HAP-1 (cell line): ENCODE measurements at regions not wholly inside any gene's neighbourhood (a gene's known extent, or its start where the extent isn't known, plus 50 kb on each side); places are given as distances from the start of the nearest gene placed in this dataset.
"Not testable (repeated sequence)": the region's sequence is repeated elsewhere in the genome, so short reads cannot be mapped to it uniquely, and the experiment has no call there.

ENCODE experiments used
- DNase-seq, 2 experiments: peaks; one replicate each; pipeline ENCODE4 v3.0.0-alpha.2; 2016 to 2020; ENCODE audit warnings: low spot score in 2 of 2
- H3K27me3 ChIP-seq: fragments of 250-450 bp; sonication (Bioruptor Pico); 2 replicates; pipeline ENCODE4 v1.5.1; 2020; ENCODE audit warnings: low read depth, mild to moderate bottlenecking, moderate library complexity
- H3K36me3 ChIP-seq: fragments of 250-450 bp; sonication (Bioruptor Pico); replicated peaks from 2 replicates; pipeline ENCODE4 v1.5.1; 2020; ENCODE audit warnings: mild to moderate bottlenecking
- H3K4me1 ChIP-seq: fragments of 250-450 bp; sonication (Bioruptor Pico); 2 replicates; pipeline ENCODE4 v1.5.1; 2020; ENCODE audit warnings: mild to moderate bottlenecking
- H3K4me3 ChIP-seq: fragments of 250-450 bp; sonication (Bioruptor Pico); 2 replicates; pipeline ENCODE4 v1.5.1; 2020; ENCODE audit warnings: mild to moderate bottlenecking, moderate library complexity
- H3K9me3 ChIP-seq: fragments of 250-450 bp; sonication (Bioruptor Pico); 2 replicates; pipeline ENCODE4 v1.5.1; 2020; ENCODE audit warnings: mild to moderate bottlenecking, moderate library complexity
- in situ Hi-C: fragments of 300-500 bp; cut with MboI; formaldehyde crosslinking; loops from 3 replicates; pipeline ENCODE4 v1.14.3; 2020; ENCODE audit warnings: low sequenced_read_pairs, inconsistent platforms, mixed read lengths

DNA sequence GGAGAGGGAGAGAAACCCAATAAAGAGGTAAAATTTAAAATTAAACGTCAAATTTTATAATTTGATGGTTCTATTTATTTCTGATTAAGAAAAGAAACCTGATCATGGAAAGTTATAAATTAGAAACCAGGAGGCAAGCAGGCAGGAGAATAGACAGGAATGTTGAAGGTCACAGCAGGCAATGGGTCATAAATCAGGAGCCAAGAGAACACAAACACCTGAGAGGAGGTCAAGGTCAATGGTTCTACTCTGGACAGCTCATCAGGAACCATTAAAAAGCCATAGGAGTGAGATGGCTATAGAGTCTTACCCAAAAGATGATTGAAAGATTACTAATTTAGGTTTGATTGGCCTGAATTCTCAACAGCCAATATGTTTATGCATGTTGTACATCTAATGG is 126.9 kb upstream of the HCCS start:
- no peaks in the 10 kb centered on the region for H3K27me3 ChIP-seq
- no peaks in the 10 kb centered on the region for H3K36me3 ChIP-seq
- in situ Hi-C loops: no loop called here
- DNase-seq: no peak
- no peak overlapping the region for H3K4me3 ChIP-seq
- no peaks in the 10 kb centered on the region for H3K9me3 ChIP-seq
- peaks cover 15% of the 10 kb centered on the region for H3K4me1 ChIP-seq

GRCh38 chrX:10986616-10987015 is 124.5 kb upstream of the HCCS start:
- Histone ChIP-seq H3K36me3 (no peaks in the 10 kb centered on the region), H3K27me3 (no peaks in the 10 kb centered on the region), H3K9me3 (no peaks in the 10 kb centered on the region), H3K4me3 (no peak overlapping the region), H3K4me1 (peaks cover 22% of the 10 kb centered on the region)
- DNase-seq: no peak
- in situ Hi-C loops: no loop called here

GRCh38 chrX:10988653-10989052 is 122.5 kb upstream of the HCCS start:
- in situ Hi-C loops: no loop called here
- Histone ChIP-seq H3K36me3 (no peaks in the 10 kb centered on the region), H3K4me3 (no peak overlapping the region), H3K9me3 (no peaks in the 10 kb centered on the region), H3K27me3 (no peaks in the 10 kb centered on the region), H3K4me1 (peaks cover 22% of the 10 kb centered on the region)
- no peak for DNase-seq

DNA sequence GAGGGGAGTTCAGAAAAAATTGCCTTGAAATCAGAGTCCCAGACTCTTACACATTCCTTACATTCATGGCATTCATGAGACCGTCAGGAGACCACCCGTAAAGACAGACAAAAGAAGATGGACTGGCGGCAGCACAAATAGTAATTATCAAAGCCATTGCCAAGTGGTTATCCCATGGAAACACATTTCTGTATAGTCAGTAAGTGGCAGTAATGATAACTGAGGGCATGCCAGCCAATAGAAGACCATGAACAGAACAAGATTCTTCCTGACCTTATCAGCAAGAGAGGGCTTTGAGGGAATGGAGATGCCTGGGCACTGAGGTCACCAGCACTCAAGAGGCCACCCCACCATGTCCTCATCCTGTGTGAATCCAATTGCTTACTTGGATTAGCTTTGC is 121.7 kb upstream of the HCCS start:
- Histone ChIP-seq H3K4me1 (peaks cover 22% of the 10 kb centered on the region), H3K4me3 (no peak overlapping the region), H3K27me3 (no peaks in the 10 kb centered on the region), H3K9me3 (no peaks in the 10 kb centered on the region), H3K36me3 (no peaks in the 10 kb centered on the region)
- peak; percentile 32 to 36 for DNase-seq
- in situ Hi-C loops: no loop called here

DNA sequence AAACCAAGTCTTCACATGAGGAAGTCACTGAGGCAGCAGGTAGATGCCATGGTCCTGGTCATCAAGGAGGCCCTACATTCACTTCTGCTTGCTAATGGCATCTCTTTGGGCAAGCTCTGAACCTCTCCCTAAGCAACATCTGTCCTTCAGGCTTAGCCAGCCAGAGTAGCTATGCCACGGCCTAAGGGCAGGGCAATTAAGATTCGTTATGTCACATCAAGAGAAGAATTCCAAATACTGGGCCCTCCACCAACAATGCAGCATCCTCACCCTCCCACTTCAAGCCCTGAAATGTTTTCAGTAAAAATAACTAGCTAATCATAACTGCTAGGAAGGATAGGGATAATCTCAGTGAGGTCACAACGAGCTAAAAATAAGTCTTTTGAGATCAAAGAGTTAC is 120.7 kb upstream of the HCCS start:
- Histone ChIP-seq H3K9me3 (no peaks in the 10 kb centered on the region), H3K4me3 (no peak overlapping the region), H3K36me3 (no peaks in the 10 kb centered on the region), H3K4me1 (peaks cover 22% of the 10 kb centered on the region), H3K27me3 (no peaks in the 10 kb centered on the region)
- no peak for DNase-seq
- in situ Hi-C loops: no loop called here

DNA sequence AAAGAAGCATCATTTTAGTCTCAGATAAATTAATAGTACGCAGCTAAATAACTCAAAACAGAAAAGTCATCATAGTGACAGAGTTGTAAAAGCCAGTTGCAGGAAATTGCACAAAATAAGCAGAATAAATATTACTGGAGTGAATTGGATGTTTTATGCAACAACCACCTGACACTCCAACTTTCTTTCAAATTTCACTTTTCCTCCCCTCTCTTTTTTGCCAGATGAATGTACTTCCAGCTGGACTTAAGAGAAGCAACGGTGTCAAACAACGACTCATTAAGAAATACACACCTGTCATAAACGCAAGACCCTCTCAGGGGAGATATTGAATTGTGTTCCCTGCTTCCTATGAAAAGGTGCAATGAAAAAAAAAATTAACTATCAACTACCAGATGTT is 120.2 kb upstream of the HCCS start:
- in situ Hi-C loops: no loop called here

GRCh38 chrX:10992110-10992509 is 119.0 kb upstream of the HCCS start:
- in situ Hi-C loops: no loop called here
- peaks cover 22% of the 10 kb centered on the region for H3K4me1 ChIP-seq
- no peaks in the 10 kb centered on the region for H3K27me3 ChIP-seq
- no peak overlapping the region for H3K4me3 ChIP-seq
- no peaks in the 10 kb centered on the region for H3K36me3 ChIP-seq
- no peak for DNase-seq
- H3K9me3 ChIP-seq: no peaks in the 10 kb centered on the region

More for the DNA sequence above, 120.2 kb upstream of the HCCS start:
- Histone ChIP-seq H3K9me3 (no peaks in the 10 kb centered on the region), H3K4me1 (peaks cover 22% of the 10 kb centered on the region), H3K36me3 (no peaks in the 10 kb centered on the region), H3K4me3 (no peak overlapping the region), H3K27me3 (no peaks in the 10 kb centered on the region)
- DNase-seq: no peak

GRCh38 chrX:11007076-11007475 is 104.1 kb upstream of the HCCS start:
- H3K36me3 ChIP-seq, H3K9me3 ChIP-seq, in situ Hi-C loops, H3K27me3 ChIP-seq, H3K4me1 ChIP-seq, H3K4me3 ChIP-seq: not testable (repeated sequence)
- DNase-seq: peak in 1 of 2 experiments; percentile 9

- no peaks in the 10 kb centered on the region; the same call in 1 of the 2 replicates for H3K9me3 ChIP-seq
- H3K27me3 ChIP-seq: no peaks in the 10 kb centered on the region; the same call in 1 of the 2 replicates
- no peak overlapping the region for H3K4me3 ChIP-seq
- no peaks in the 10 kb centered on the region for H3K4me1 ChIP-seq
- no peaks in the 10 kb centered on the region for H3K36me3 ChIP-seq
- in situ Hi-C loops: no loop called here
- DNase-seq: no peak
Observed at GRCh38 chrX:11010476-11010875, 100.7 kb upstream of the HCCS start.

DNA sequence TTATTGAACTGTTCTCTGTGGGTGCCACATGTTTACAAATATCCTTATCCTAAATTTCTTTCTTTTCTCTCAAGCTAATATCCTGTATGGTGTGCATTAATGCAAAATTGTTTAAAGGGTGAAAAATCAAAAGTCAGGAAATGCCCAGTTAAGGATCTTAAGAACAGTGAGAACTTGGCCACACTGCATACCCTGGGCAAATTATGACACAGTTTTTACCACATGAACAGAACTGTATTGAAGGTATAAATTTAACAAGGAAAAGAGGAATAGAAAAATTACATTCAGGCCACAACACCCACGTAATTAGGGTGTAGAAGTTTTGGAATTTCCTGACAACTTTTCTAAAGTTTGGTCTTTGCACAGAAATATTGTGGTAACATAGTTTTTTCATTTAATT is 94.4 kb upstream of the HCCS start:
- Histone ChIP-seq H3K4me1 (no peaks in the 10 kb centered on the region), H3K4me3 (no peak overlapping the region), H3K9me3 (no peaks in the 10 kb centered on the region), H3K36me3 (no peaks in the 10 kb centered on the region), H3K27me3 (no peaks in the 10 kb centered on the region; the same call in 1 of the 2 replicates)
- DNase-seq: no peak
- in situ Hi-C loops: no loop called here

DNA sequence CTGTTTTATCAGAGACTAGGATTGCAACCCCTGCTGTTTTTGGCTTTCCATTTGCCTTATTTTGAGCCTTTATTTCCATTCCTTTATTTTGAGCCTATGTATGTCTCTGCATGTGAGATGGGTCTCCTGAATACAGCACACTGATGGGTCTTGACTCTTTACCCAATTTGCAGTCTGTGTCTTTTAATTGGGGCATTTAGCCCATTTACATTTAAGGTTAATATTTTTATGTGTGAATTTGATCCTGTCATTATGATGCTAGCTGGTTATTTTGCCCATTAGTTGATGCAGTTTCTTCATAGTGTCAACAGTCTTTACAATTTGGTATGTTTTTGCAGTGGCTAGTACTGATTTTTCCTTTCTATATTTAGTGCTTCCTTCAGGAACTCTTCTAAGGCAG is 88.5 kb upstream of the HCCS start:
- DNase-seq, H3K4me3 ChIP-seq, H3K9me3 ChIP-seq, H3K4me1 ChIP-seq, in situ Hi-C loops, H3K36me3 ChIP-seq, H3K27me3 ChIP-seq: not testable (repeated sequence)

- in situ Hi-C loops: no loop called here
- no peaks in the 10 kb centered on the region for H3K36me3 ChIP-seq
- no peaks in the 10 kb centered on the region for H3K27me3 ChIP-seq
- no peaks in the 10 kb centered on the region for H3K9me3 ChIP-seq
- H3K4me3 ChIP-seq: no peak overlapping the region
- H3K4me1 ChIP-seq: no peaks in the 10 kb centered on the region
- DNase-seq: no peak
Observed at GRCh38 chrX:11039926-11040325, 71.2 kb upstream of the HCCS start.

DNA sequence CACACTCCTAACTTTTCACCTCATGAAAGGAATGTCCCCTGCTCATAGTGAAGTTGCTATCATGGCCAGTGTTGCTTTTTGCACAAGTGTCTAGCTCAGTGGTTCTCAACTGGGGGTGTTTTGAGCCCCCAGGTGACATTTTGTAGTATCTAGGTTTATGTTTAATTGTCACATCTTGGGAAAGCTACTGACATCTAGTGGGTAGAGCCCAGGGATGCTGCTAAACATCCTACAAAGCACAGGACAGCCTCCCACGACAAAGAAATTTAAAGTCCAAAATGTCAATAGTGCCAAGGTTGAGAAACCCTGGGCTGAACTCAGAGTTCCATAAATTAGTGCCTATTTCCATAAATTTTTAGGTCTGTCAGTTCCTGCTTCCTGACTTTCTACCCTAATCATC is 70.7 kb upstream of the HCCS start:
- Histone ChIP-seq H3K27me3 (no peaks in the 10 kb centered on the region), H3K36me3 (no peaks in the 10 kb centered on the region), H3K9me3 (no peaks in the 10 kb centered on the region), H3K4me1 (no peaks in the 10 kb centered on the region), H3K4me3 (no peak overlapping the region)
- in situ Hi-C loops: no loop called here
- no peak for DNase-seq

DNA sequence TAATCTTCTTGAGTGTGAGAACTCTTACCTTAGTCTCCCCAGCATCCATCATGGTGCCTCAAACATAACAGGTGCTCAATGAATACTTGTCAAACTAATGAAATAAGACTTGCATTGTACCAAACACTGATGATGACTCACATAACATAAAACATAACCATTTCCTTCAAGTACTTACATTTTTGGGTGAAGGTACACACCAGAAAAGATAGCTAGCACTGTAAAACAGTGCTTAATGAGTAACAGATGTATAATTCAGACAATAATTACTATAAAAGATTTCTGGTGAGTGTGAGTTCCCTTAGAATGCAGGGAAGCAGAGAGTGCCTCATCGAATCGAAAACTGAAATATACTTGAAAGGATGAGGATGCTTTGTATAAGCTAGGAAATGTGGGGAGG is 70.1 kb upstream of the HCCS start:
- Histone ChIP-seq H3K27me3 (no peaks in the 10 kb centered on the region), H3K9me3 (no peaks in the 10 kb centered on the region), H3K4me3 (no peak overlapping the region), H3K36me3 (no peaks in the 10 kb centered on the region), H3K4me1 (no peaks in the 10 kb centered on the region)
- no peak for DNase-seq
- in situ Hi-C loops: no loop called here

GRCh38 chrX:11050013-11050412 is 61.1 kb upstream of the HCCS start:
- no peak for DNase-seq
- Histone ChIP-seq H3K4me1 (peaks cover 10% of the 10 kb centered on the region), H3K4me3 (no peak overlapping the region), H3K27me3 (no peaks in the 10 kb centered on the region), H3K9me3 (no peaks in the 10 kb centered on the region), H3K36me3 (no peaks in the 10 kb centered on the region)
- in situ Hi-C loops: no loop called here
